ENCODE measurements at regions not wholly inside any gene's neighbourhood (a gene's known extent, or its start where the extent isn't known, plus 50 kb on each side); places are given as distances from the start of the nearest gene placed in this dataset.

- WGBS, 2 donors = 72 to 76% methylated on average over 4 of the region's 4 CpGs
- Histone ChIP-seq H3K27me3 (ENCODE audit: control insufficient read depth in 3 of 3, insufficient read depth in 3 of 3, low read length in 2 of 3) (no peaks in the 10 kb centered on the region), H3K27ac (ENCODE audit: low read depth in 1 of 2, low read length in 1 of 2) (no peak overlapping the region), H3K4me1 (ENCODE audit: control insufficient read depth in 5 of 5, insufficient read depth in 5 of 5, low read length in 5 of 5) (no peaks in the 10 kb centered on the region), H3K9ac (ENCODE audit: insufficient read depth in 1 of 2, low read length in 2 of 2) (no peak overlapping the region), H3K9me3 (ENCODE audit: control insufficient read depth in 4 of 4, insufficient read depth in 3 of 4, low read length in 3 of 4) (no peaks in the 10 kb centered on the region), H3K4me3 (no peak overlapping the region), H3K36me3 (ENCODE audit: control insufficient read depth in 4 of 4, insufficient read depth in 4 of 4, low read length in 4 of 4) (no peaks in the 10 kb centered on the region)
- ATAC-seq (ENCODE audit: insufficient read depth, low FRiP score) (no peak), DNase-seq (no peak)
- TF ChIP-seq CTCF (IDR thresholded peaks at IDR 0.05; ENCODE audit: control extremely low read depth, extremely low read depth) = no peak
These were observed 680.2 kb downstream of the VRK1 start for GRCh38 chr14:97477353-97477752.

- Histone ChIP-seq H3K9ac (ENCODE audit: insufficient read depth in 1 of 2, low read length in 2 of 2) (no peak overlapping the region), H3K27me3 (ENCODE audit: control insufficient read depth in 3 of 3, insufficient read depth in 3 of 3, low read length in 2 of 3) (peaks cover 0 to 3% (median 0%) of the 10 kb centered on the region in 3 donors), H3K9me3 (ENCODE audit: control insufficient read depth in 4 of 4, insufficient read depth in 3 of 4, low read length in 3 of 4) (peaks cover 0 to 2% (median 0%) of the 10 kb centered on the region in 4 donors), H3K36me3 (ENCODE audit: control insufficient read depth in 4 of 4, insufficient read depth in 4 of 4, low read length in 4 of 4) (no peaks in the 10 kb centered on the region), H3K27ac (ENCODE audit: low read depth in 1 of 2, low read length in 1 of 2) (no peak overlapping the region), H3K4me1 (ENCODE audit: control insufficient read depth in 5 of 5, insufficient read depth in 5 of 5, low read length in 5 of 5) (no peaks in the 10 kb centered on the region), H3K4me3 (no peak overlapping the region)
- 81 to 88% methylated on average over 10 of the region's 10 CpGs for WGBS, 2 donors
- DNase-seq (no peak), ATAC-seq (ENCODE audit: insufficient read depth, low FRiP score) (no peak)
- TF ChIP-seq CTCF (IDR thresholded peaks at IDR 0.05; ENCODE audit: control extremely low read depth, extremely low read depth) = no peak
These were observed 688.0 kb downstream of the VRK1 start for GRCh38 chr14:97485201-97485600.

GRCh38 chr14:97486601-97487120, 689.5 kb downstream of the VRK1 start:
- DNase-seq (no peak), ATAC-seq (ENCODE audit: insufficient read depth, low FRiP score) (no peak)
- no peak for TF ChIP-seq CTCF (IDR thresholded peaks at IDR 0.05; ENCODE audit: control extremely low read depth, extremely low read depth)
- H3K4me1 ChIP-seq (ENCODE audit: control insufficient read depth in 5 of 5, insufficient read depth in 5 of 5, low read length in 5 of 5) = peaks cover 0 to 1% (median 0%) of the 10 kb centered on the region in 5 donors
- no peaks in the 10 kb centered on the region for H3K36me3 ChIP-seq (ENCODE audit: control insufficient read depth in 4 of 4, insufficient read depth in 4 of 4, low read length in 4 of 4)
- no peak overlapping the region for H3K27ac ChIP-seq (ENCODE audit: low read depth in 1 of 2, low read length in 1 of 2)
- H3K9me3 ChIP-seq (ENCODE audit: control insufficient read depth in 4 of 4, insufficient read depth in 3 of 4, low read length in 3 of 4) = peaks cover 0 to 2% (median 0%) of the 10 kb centered on the region in 4 donors
- peaks cover 0 to 3% (median 0%) of the 10 kb centered on the region in 3 donors for H3K27me3 ChIP-seq (ENCODE audit: control insufficient read depth in 3 of 3, insufficient read depth in 3 of 3, low read length in 2 of 3)
- no peak overlapping the region for H3K9ac ChIP-seq (ENCODE audit: insufficient read depth in 1 of 2, low read length in 2 of 2)
- 88 to 89% methylated on average over 13 of the region's 13 CpGs for WGBS, 2 donors
- H3K4me3 ChIP-seq = no peak overlapping the region

GRCh38 chr14:97489750-97490149, 692.6 kb downstream of the VRK1 start:
- no peak for ATAC-seq (ENCODE audit: insufficient read depth, low FRiP score)
- Histone ChIP-seq H3K9me3 (ENCODE audit: control insufficient read depth in 4 of 4, insufficient read depth in 3 of 4, low read length in 3 of 4) (no peaks in the 10 kb centered on the region), H3K4me1 (ENCODE audit: control insufficient read depth in 5 of 5, insufficient read depth in 5 of 5, low read length in 5 of 5) (peaks cover 0 to 2% (median 0%) of the 10 kb centered on the region in 5 donors), H3K36me3 (ENCODE audit: control insufficient read depth in 4 of 4, insufficient read depth in 4 of 4, low read length in 4 of 4) (no peaks in the 10 kb centered on the region), H3K4me3 (no peak overlapping the region), H3K27me3 (ENCODE audit: control insufficient read depth in 3 of 3, insufficient read depth in 3 of 3, low read length in 2 of 3) (peaks cover 0 to 2% (median 0%) of the 10 kb centered on the region in 3 donors), H3K27ac (ENCODE audit: low read depth in 1 of 2, low read length in 1 of 2) (no peak overlapping the region), H3K9ac (ENCODE audit: insufficient read depth in 1 of 2, low read length in 2 of 2) (no peak overlapping the region)
- peak in 2 of 3 donors; percentile 23 to 40 for DNase-seq
- no peak for TF ChIP-seq CTCF (IDR thresholded peaks at IDR 0.05; ENCODE audit: control extremely low read depth, extremely low read depth)
- WGBS, 2 donors = 65 to 80% methylated on average over 10 of the region's 10 CpGs

All from lung (tissue), 11 donors.